ENCODE measurements at regions not wholly inside any gene's neighbourhood (a gene's known extent, or its start where the extent isn't known, plus 50 kb on each side); places are given as distances from the start of the nearest gene placed in this dataset.

GRCh38 chr18:77895250-77895649 is 645.6 kb downstream of the GALR1 start:
- DNase-seq: no peak
- no peaks in the 10 kb centered on the region for H3K4me1 ChIP-seq
- 80 to 82% methylated on average over 6 of the region's 6 CpGs for WGBS, 2 donors
- H3K27ac ChIP-seq: no peak overlapping the region
- no peaks in the 10 kb centered on the region for H3K9me3 ChIP-seq
- intact Hi-C loops (cut with DNase I; ENCODE audit: low total_unique reads): no loop called here
- TF ChIP-seq CTCF (IDR thresholded peaks at IDR 0.05) (no peak), POLR2A (IDR thresholded peaks at IDR 0.05) (no peak)
- no peak overlapping the region for H3K4me3 ChIP-seq
- no peaks in the 10 kb centered on the region for H3K36me3 ChIP-seq (ENCODE audit: low read depth, missing control alignments)
- no peaks in the 10 kb centered on the region for H3K27me3 ChIP-seq

- 47 to 57% methylated on average over 12 of the region's 12 CpGs for WGBS, 2 donors
- intact Hi-C loops (cut with DNase I; ENCODE audit: low total_unique reads): no loop called here
- Histone ChIP-seq H3K36me3 (ENCODE audit: low read depth, missing control alignments) (no peaks in the 10 kb centered on the region), H3K27ac (no peak overlapping the region), H3K27me3 (no peaks in the 10 kb centered on the region), H3K4me3 (no peak overlapping the region), H3K4me1 (no peaks in the 10 kb centered on the region), H3K9me3 (no peaks in the 10 kb centered on the region)
- TF ChIP-seq POLR2A (IDR thresholded peaks at IDR 0.05) (no peak), CTCF (IDR thresholded peaks at IDR 0.05) (no peak)
- DNase-seq: peak; percentile 26
Observed at GRCh38 chr18:77896586-77897252, 647.1 kb downstream of the GALR1 start.

- no peaks in the 10 kb centered on the region for H3K27me3 ChIP-seq
- no peak overlapping the region for H3K4me3 ChIP-seq
- no peak overlapping the region for H3K27ac ChIP-seq
- no peak for DNase-seq
- H3K36me3 ChIP-seq (ENCODE audit: low read depth, missing control alignments): no peaks in the 10 kb centered on the region
- no peaks in the 10 kb centered on the region for H3K9me3 ChIP-seq
- intact Hi-C loops (cut with DNase I; ENCODE audit: low total_unique reads): no loop called here
- 80 to 86% methylated on average over 8 of the region's 8 CpGs for WGBS, 2 donors
- H3K4me1 ChIP-seq: no peaks in the 10 kb centered on the region
- TF ChIP-seq POLR2A (IDR thresholded peaks at IDR 0.05) (no peak), CTCF (IDR thresholded peaks at IDR 0.05) (no peak)
Observed at GRCh38 chr18:77897606-77898005, 648.0 kb downstream of the GALR1 start.

GRCh38 chr18:77899972-77900754 is 650.5 kb downstream of the GALR1 start:
- 9 to 10% methylated on average over 13 to 38 of the region's 64 CpGs for WGBS, 2 donors
- H3K4me3 ChIP-seq: peak overlapping the region; percentile 37 to 46
- no peaks in the 10 kb centered on the region for H3K4me1 ChIP-seq
- H3K27me3 ChIP-seq: no peaks in the 10 kb centered on the region
- no peaks in the 10 kb centered on the region for H3K36me3 ChIP-seq (ENCODE audit: low read depth, missing control alignments)
- no peak overlapping the region for H3K27ac ChIP-seq
- intact Hi-C loops (cut with DNase I; ENCODE audit: low total_unique reads): no loop called here
- no peak for TF ChIP-seq POLR2A (IDR thresholded peaks at IDR 0.05)
- peak; percentile 50 to 79 (median 59) for TF ChIP-seq CTCF (IDR thresholded peaks at IDR 0.05)
- H3K9me3 ChIP-seq: no peaks in the 10 kb centered on the region
- peak; percentile 53 for DNase-seq
